ENCODE measurements at regions not wholly inside any gene's neighbourhood (a gene's known extent, or its start where the extent isn't known, plus 50 kb on each side); places are given as distances from the start of the nearest gene placed in this dataset.

- no peak for TF ChIP-seq POLR2A (IDR thresholded peaks at IDR 0.05; ENCODE audit: low read length)
- no peak for TF ChIP-seq GATA1 (IDR thresholded peaks at IDR 0.05; ENCODE audit: low read depth, low read length)
These were observed 1177.9 kb downstream of the ARAP2 start for GRCh38 chr4:35066406-35066805.
